GM23248 (cell line): ENCODE measurements at regions not wholly inside any gene's neighbourhood (a gene's known extent, or its start where the extent isn't known, plus 50 kb on each side); places are given as distances from the start of the nearest gene placed in this dataset.
"Not testable (repeated sequence)": the region's sequence is repeated elsewhere in the genome, so short reads cannot be mapped to it uniquely, and the experiment has no call there.

Source experiments
- EZH2 ChIP-seq: fragments of 200-600 bp; sonication (generic); IDR thresholded peaks from 2 replicates; pipeline ENCODE4 v1.6.1; 2018; ENCODE audit warnings: antibody characterized with exemption, mild to moderate bottlenecking; ENCODE audit not compliant: insufficient read depth, poor library complexity, severe bottlenecking
- EZH2phosphoT487 ChIP-seq: fragments of 200-600 bp; sonication (generic); IDR thresholded peaks from 2 replicates; pipeline ENCODE4 v1.6.1; 2018; ENCODE audit warnings: antibody characterized with exemption, moderate library complexity, mild to moderate bottlenecking, low read depth; ENCODE audit not compliant: insufficient read depth

- TF ChIP-seq EZH2, EZH2phosphoT487: not testable (repeated sequence)
Observed at GRCh38 chr7:76867364-76867889, 164.7 kb downstream of the SPDYE17 start.
